NCI-H1048 (cell line): ENCODE measurements at regions not wholly inside any gene's neighbourhood (a gene's known extent, or its start where the extent isn't known, plus 50 kb on each side); places are given as distances from the start of the nearest gene placed in this dataset.
"Not testable (repeated sequence)": the region's sequence is repeated elsewhere in the genome, so short reads cannot be mapped to it uniquely, and the experiment has no call there.

ENCODE experiments used
- DNase-seq: peaks from one replicate; lab custom pipeline; 2025; lab: John Stamatoyannopoulos, UW

DNA sequence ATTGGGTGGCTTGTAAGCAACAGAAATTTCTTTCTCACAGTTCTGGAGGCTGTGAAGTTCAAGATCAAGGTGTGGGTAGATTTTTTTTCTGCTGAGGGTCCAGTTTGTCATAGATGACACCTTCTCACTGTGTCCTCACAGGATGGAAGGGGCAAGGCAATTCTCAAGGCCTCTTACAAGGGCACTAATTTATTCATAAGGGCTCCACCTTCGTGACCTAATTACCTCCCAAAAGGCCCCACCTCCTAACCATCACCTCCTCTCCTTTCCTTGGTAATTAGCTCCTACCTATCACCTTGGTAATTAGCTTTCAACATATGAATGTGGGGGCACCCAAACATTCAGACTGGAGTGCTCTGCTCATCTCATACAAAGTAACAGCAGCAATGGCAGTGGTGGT is 92.3 kb upstream of the CD44 start:
- no peak for DNase-seq

GRCh38 chr11:35047179-35047578 is 91.8 kb upstream of the CD44 start:
- DNase-seq = no peak

DNA sequence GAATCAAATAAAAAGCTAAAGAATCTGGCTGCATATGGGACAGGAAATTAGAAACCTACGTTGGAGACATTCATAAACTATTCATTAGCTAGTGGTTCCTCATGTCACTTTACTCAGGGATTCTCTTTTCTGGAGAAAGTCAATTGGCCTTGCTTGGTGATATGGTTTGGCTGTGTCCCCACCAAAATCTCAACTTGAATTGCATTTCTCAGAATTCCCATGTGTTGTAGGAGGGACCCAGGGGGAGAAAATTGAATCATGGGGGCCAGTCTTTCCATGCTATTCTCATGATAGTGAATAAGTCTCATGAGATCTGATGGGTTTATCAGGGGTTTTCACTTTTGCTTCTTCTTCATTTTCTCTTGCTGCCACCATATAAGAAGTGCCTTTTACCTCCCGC is 91.2 kb upstream of the CD44 start:
- no peak for DNase-seq

DNA sequence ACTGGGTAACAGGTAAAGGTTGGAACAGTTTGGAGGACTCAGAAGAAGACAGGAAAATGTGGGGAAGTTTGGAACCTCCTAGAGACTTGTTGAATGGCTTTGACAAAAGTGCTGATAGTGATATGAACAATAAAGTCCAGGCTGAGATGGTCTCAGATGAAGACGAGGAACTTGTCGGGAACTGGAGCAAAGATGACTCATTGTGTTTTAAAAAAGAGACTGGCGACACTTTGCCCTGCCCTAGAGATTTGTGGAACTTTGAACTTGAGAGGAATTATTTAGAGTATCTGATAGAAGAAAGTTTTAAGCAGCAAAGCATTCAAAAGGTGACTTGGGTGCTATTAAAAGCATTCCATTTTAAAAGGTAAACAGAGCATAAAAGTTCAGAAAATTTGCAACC is 90.6 kb upstream of the CD44 start:
- DNase-seq = not testable (repeated sequence)

DNA sequence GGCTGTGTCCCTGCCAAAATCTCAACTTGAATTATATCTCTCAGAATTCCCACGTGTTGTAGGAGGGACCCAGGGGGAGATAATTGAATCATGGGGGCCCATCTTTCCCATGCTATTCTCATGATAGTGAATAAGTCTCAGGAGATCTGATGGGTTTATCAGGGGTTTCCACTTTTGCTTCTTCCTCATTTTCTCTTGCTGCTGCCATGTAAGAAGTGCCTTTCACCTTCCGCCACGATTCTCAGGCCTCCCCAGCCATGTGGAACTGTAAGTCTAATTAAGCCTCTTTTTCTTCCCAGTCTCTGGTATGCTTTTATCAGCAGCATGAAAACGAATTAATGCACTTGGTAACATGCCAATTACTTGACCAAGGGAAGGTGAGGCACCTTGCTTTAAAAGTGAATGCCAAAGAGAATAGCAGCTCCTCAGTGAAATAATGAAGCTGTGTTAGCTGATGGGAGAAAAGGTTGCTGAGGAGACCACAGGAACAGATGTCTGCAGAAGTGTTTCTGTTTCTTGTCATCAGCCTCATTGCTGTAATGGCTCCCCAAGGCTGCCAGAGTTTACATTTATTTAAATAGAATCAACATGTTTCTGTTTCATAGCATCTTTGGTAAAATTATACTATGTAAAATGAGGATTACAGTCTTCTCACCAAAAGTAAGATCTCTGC is 89.0 kb upstream of the CD44 start:
- DNase-seq = no peak

DNA sequence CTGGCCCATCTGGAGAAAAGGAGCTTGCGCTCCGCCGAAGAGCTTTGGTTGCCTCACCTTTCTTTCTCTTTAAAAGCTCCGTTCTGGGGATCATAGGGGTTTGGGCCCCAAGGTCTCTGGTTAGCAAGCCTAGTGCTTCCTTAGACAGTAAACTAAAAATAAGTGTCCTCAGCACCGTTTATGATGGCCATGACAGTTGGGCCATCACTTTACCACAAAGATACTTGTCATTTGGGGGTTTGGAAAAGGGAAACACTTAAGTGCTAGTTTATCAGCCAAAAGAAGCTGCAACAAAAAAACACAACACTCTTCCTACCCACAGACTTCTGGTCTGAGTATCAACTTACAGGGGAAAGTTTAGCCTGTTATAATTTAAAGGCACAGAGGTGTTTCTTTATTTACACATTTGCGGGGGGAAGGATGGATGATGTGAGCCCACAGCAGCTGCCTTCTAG is 88.4 kb upstream of the CD44 start:
- DNase-seq = no peak

DNA sequence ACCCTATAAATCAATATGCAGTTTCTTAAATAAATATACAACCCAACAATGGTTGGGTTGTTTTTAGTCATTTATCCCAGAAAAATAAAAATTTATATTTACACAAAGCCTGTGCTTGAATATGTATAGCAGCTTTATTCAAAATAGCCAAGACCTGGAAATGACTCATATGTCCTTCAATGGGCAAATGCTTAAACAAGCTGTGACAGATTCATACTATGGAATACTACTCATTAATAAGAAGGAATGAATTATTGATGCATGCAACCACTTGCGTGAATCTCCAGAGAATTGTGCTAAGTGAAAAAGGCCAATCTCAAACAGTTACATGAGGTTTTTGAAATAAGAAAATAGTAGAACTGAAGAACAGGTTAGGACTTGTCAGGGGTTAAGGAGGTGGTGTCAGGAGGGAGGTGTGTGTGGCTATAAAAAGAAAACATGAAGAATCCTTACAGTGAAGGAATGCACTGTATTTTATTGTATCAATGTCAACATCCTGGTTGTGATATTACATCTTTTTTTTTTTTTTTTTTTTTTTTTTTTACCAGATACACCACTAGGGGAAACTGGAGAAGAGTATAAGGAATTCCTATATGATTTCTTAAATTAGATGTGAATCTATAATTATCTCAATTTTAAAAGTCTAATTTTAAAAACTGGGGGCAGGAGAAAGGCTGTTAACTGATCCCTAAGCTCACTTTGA is 82.4 kb upstream of the CD44 start:
- DNase-seq = no peak

DNA sequence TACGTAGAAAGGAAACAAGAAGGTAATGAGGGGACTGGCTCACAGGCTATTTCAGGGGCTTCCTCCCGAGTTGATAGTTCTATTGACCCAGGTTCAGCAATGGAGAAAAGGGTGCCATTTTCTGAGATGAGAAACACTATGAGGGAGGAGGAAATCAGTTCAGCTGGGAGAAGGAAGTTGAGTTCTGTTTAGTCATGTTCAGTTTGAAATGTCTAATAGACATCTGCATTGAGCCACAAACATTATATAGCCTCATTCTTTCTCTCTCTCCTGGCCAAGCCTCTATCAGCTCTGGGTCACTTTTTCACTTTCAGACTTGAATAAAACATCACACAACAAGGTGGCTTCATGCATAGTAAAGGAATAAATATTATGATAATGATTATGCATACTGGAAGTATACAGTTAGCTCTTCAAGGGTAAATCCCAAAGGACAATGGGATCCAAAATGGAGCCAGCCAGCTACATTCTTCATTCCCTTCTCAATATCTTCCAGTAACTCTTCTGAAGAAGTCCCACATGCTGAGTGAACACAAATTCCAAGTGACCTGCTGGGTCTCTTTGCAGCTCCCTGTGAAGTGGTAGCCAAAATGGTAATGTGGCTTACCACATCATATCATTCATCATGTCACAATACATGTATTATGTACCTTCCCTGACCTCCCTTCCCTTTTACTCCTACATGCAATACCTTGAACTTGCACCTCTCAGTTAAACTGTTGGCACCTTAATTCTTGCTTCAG is 80.9 kb upstream of the CD44 start:
- no peak for DNase-seq

DNA sequence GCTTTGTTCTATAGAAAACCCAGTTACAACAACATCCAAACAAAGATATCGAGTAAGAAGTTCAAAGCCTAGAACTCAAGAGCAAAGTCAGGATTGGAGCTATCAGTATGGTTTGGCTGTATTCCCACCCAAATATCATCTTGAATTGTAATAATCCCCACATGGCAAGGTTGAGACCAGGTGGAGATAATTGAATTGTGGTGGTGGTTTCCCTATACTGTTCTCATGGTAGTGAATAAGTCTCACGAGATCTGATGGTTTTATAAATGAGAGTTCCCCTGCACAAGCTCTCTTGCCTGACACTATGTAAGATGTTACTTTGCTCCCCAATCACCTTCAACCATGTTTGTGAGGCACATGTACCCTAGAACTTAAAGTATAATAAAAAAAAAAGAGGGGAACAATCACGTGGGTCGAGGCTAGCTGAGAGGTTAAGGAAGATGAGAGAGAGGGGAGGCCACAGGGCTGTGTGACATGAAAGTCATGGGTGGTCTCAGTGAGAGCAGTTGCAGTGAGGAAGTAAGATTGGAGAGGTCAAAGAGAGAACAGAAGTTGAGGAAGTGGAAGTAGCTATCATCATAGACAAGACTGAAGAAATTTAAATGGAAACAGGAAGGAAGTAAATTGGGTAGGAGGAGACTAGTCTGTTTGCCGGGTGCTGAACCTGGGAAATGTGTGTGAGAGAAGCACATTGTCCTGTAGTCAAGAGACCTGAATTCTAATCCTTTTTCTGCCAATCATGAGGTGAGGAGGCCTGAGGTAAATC is 80.1 kb upstream of the CD44 start:
- no peak for DNase-seq

DNA sequence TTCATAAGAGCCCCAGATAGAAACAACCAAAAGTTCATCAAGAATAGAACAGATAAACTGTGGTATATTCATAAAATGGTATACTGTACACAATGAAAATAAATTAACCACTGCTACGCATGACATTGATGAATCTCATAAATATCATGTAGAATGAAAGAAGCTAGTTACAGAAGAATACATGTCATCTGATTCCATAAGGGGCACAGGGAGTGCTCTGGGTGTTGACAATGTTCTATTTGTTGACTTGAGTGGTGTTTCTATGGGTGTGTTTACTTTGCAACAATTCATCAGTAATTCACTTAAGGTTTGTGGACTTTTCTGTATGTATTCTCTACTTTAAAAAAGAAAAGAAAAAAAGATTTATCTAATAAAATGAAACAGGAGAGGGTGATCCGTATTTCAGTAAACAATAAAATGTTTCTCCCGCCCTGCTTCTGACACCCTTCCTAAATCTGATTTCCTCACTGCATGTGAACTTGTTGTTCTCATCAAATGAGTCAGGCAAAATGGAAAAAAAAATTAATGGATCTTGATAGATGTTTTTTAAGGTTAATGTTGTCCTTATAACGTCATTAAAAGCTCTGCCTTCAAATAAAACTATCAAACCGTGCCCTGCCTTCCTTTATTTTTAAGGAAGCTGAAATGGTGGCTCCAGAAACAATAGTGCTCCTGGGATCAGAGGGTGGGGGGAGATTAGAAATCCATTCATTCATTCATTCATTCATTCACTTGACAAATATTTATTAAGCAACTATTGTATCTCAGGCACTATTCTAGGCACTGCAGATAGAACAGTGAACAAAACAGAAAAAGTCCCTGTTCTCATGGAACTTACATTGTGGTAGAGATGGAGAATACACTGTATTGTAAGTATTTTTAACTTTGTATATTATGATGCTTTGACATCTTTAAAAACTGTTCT is 77.2 kb upstream of the CD44 start:
- no peak for DNase-seq

GRCh38 chr11:35063488-35063931 is 75.5 kb upstream of the CD44 start:
- no peak for DNase-seq

DNA sequence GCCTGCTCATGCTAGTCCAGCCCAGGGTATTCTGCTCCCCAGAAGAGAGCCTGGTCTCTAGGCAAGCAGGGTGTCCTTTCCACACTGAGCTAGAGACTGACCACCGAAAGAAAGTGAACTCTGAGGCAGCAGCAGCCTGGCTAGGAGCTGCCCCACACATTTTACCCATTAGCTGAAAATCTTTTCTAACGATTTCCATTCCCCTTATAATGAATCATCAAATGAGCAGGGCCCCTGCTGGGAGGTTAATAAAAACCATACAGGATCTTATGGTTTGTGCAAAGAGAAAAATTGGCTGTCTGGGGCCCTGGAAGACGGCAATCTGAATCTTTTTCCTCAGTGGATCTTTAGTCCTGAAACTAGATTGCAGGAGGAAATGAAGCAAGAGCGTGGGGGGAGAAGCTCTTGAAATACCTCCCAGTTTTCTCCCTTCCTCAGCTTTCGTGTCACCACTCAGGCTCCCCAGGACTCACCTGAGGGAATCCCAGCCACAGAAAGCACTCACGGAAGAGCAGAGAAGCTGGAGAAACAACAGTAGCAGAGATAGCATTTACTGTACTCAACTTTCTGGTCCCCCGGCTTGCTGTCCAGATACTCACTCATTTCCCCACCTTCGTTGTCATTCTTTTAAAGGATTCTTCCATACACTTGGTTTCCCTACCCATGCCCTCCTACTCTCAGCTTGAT is 74.7 kb upstream of the CD44 start:
- DNase-seq = no peak

DNA sequence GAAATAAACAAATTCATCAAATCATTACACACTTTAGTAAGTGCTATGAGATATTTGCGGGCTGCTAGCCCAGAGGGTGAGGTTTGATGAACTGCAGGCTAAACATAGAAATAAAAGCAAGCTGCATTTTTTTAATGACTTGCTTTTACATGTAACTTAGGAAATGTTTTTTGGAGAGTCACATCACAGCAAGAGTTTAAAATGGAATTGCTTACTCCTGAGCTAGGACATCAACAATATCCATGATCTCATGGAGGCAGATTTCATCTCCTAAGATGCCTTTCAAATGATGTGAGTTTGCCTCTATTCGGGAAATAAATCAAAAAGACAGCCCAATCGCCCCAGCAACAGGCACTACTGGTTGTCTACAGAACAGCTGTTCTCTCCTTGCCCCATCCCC is 73.4 kb upstream of the CD44 start:
- no peak for DNase-seq

- no peak for DNase-seq
Measured at GRCh38 chr11:35066030-35066429, 72.9 kb upstream of the CD44 start.

GRCh38 chr11:35066783-35067423 is 72.1 kb upstream of the CD44 start:
- DNase-seq = no peak

DNA sequence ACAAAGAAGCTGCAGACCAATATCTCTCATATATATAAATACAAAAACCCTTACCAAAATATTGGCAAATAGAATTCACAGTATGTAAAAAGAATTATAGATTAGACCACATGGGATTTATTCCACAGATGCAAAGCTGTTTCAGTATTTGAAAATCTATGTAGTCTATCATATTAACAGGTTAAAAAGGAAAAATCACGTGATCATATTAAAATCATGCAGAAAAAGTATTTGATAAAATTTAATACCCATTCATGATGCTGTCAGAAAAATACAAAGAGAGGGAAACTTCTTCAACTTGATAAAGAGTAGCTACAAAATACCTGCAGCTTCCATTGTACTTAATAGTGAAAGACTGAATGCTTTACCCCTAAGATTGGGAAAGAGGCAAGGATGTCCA is 67.2 kb upstream of the CD44 start:
- no peak for DNase-seq

- no peak for DNase-seq
Measured at GRCh38 chr11:35073691-35074419, 65.1 kb upstream of the CD44 start.

- DNase-seq = no peak
Measured at GRCh38 chr11:35076201-35077100, 62.5 kb upstream of the CD44 start.
